ENCODE measurements at regions not wholly inside any gene's neighbourhood (a gene's known extent, or its start where the extent isn't known, plus 50 kb on each side); places are given as distances from the start of the nearest gene placed in this dataset.

- Histone ChIP-seq H4K20me1 (ENCODE audit: insufficient read depth) (no peaks in the 10 kb centered on the region), H3K9ac (ENCODE audit: low read length) (no peak overlapping the region), H3K9me2 (ENCODE audit: insufficient read depth) (no peaks in the 10 kb centered on the region), H3K4me2 (ENCODE audit: low read length) (no peak overlapping the region), H3K27ac (ENCODE audit: low read depth, low read length) (no peak overlapping the region), H3K4me3 (replicated peaks in 1 of 2; ENCODE audit: low read depth in 1 of 2, low read length in 2 of 2) (no peak overlapping the region), H3K27me3 (ENCODE audit: insufficient read depth, low read length) (no peaks in the 10 kb centered on the region), H3K36me3 (ENCODE audit: control insufficient read depth in 1 of 2, insufficient read depth in 2 of 2, low read length in 2 of 2) (no peaks in the 10 kb centered on the region), H3K4me1 (ENCODE audit: control insufficient read depth in 1 of 2, insufficient read depth in 2 of 2, low read length in 2 of 2) (no peaks in the 10 kb centered on the region), H3K9me3 (ENCODE audit: control insufficient read depth in 1 of 2, insufficient read depth in 1 of 2, low read depth in 1 of 2, low read length in 2 of 2) (no peaks in the 10 kb centered on the region), H3K79me2 (ENCODE audit: insufficient read depth, low read length) (no peaks in the 10 kb centered on the region), H2AFZ (ENCODE audit: low read depth, low read length, poor library complexity, severe bottlenecking) (no peak overlapping the region)
- RAD21 ChIA-PET (ENCODE audit: low non-redundant PET in 1 of 2, low total read pairs in 2 of 2, uncharacterized antibody in 2 of 2, unreplicated experiment in 2 of 2) = no interaction called here
- ATAC-seq (no peak), DNase-seq (ENCODE audit: low read depth, low spot score) (no peak)
- POLR2A ChIA-PET = no interaction called here
- TF ChIP-seq ZNF274 (IDR thresholded peaks at IDR 0.05; ENCODE audit: low read depth, low read length) (no peak), ELF1 (IDR thresholded peaks at IDR 0.05; ENCODE audit: borderline replicate concordance, low read depth) (no peak), CTCF (IDR thresholded peaks at IDR 0.05 in 2 of 3, conservative IDR thresholded peaks at IDR 0.05 in 1 of 3; ENCODE audit: borderline replicate concordance in 1 of 3, insufficient read depth in 1 of 3, low read depth in 2 of 3, low read length in 2 of 3) (no peak), SIN3A (IDR thresholded peaks at IDR 0.05; ENCODE audit: low read depth) (no peak), EZH2phosphoT487 (IDR thresholded peaks at IDR 0.05; ENCODE audit: borderline replicate concordance) (no peak), RAD21 (IDR thresholded peaks at IDR 0.05; ENCODE audit: low read depth) (no peak), POLR2AphosphoS5 (IDR thresholded peaks at IDR 0.05; ENCODE audit: low read depth, low read length) (no peak), CBX3 (IDR thresholded peaks at IDR 0.05; ENCODE audit: low read depth) (no peak), REST (IDR thresholded peaks at IDR 0.05; ENCODE audit: low read depth) (no peak), POLR2A (IDR thresholded peaks at IDR 0.05; ENCODE audit: borderline replicate concordance, extremely low read depth, insufficient read depth, insufficient read length) (no peak), YY1 (IDR thresholded peaks at IDR 0.05; ENCODE audit: extremely low read depth, insufficient replicate concordance, low read depth, low read length) (no peak), EGR1 (IDR thresholded peaks at IDR 0.05; ENCODE audit: low read depth) (no peak), CEBPB (IDR thresholded peaks at IDR 0.05; ENCODE audit: low read depth) (no peak), JUND (IDR thresholded peaks at IDR 0.05) (no peak)
- CTCF ChIA-PET = no interaction called here
- intact Hi-C loops (cut with micrococcal nuclease) = no loop called here
- no TSS peak for BruUV-seq (replicated peaks)
Observed at GRCh38 chr7:46679671-46680070, 758.6 kb upstream of the IGFBP3 start.
